Stimulated activated CD4-positive, alpha-beta T cell treated with anti-CD3 and anti-CD28 coated beads, Interleukin-4, amount 100 ng/mL, for 24 hours (primary cell): ENCODE measurements at regions not wholly inside any gene's neighbourhood (a gene's known extent, or its start where the extent isn't known, plus 50 kb on each side); places are given as distances from the start of the nearest gene placed in this dataset.
"Not testable (repeated sequence)": the region's sequence is repeated elsewhere in the genome, so short reads cannot be mapped to it uniquely, and the experiment has no call there.

Source experiments
- DNase-seq: peaks from one replicate; pipeline ENCODE4 v3.0.0-alpha.2; 2020

- no peak for DNase-seq
Observed at GRCh38 chr3:31053299-31053698, 158.8 kb upstream of the GADL1 start.

GRCh38 chr3:31054032-31054431, 159.6 kb upstream of the GADL1 start:
- no peak for DNase-seq

DNA sequence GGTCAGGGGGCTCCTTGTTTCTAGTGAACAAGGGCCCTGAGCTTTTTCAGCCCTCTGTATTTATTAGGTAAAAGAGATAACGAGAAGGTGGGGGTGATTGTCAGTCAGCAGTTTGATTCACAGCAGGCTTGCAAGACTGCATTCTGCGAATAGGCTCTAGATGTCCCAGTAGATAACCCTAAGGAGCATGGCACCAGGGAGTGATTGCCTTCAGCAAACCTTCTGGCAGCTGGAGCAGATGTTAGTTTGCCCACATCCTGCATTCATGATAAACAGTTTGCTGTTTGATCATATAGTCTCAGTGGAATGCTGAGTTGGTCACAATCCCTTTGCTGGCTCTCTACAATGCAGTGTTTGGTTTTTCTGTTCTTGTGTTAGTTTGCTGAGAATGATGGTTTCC, 161.3 kb upstream of the GADL1 start:
- DNase-seq, result no peak

GRCh38 chr3:31057891-31058290, 163.4 kb upstream of the GADL1 start:
- no peak for DNase-seq

GRCh38 chr3:31064021-31064420, 169.6 kb upstream of the GADL1 start:
- no peak for DNase-seq

GRCh38 chr3:31065765-31066164, 171.3 kb upstream of the GADL1 start:
- DNase-seq, result no peak

DNA sequence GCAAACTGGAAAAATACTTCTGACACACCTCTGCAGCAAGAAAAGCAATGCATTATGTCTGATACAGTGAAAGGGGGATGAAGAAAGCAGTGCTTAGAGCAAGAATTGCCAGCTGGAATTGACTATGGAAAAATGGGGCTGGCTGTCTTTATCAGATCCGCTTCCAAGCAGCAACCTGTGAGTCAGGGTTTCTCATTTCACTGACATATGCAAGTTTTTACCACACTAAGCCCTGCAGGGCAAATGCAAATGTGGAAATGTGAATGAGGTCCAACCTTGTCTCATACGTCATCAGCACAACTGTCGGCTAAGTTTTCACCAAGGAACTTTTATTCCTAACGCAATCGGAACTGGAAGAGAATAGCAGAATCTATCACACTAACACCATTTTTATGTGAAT, 172.5 kb upstream of the GADL1 start:
- no peak for DNase-seq

DNA sequence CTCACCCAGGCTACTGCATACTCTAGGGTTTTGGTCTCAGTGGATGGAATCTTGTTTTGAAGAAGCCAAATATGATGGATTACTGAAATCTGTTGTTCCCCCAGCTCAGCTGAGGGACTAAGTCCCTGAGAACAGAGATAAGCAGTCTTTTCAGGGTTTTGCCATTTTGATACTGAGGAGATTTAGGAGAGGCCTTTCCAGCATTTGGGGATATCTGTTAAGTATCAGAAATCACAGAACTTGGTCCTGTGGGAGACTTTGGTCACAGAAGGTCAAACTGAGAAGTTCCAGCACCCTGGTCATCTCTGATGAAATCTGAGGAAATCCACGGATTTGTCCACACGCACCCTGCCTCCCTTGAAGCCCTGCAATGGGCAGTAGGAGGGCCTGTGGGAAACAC, 181.0 kb upstream of the GADL1 start:
- DNase-seq, result no peak

GRCh38 chr3:31075876-31076275, 181.4 kb upstream of the GADL1 start:
- DNase-seq, result no peak

- DNase-seq, result peak; percentile 50
Observed at GRCh38 chr3:31077021-31077601, 182.7 kb upstream of the GADL1 start.

GRCh38 chr3:31077826-31078225, 183.4 kb upstream of the GADL1 start:
- no peak for DNase-seq

DNA sequence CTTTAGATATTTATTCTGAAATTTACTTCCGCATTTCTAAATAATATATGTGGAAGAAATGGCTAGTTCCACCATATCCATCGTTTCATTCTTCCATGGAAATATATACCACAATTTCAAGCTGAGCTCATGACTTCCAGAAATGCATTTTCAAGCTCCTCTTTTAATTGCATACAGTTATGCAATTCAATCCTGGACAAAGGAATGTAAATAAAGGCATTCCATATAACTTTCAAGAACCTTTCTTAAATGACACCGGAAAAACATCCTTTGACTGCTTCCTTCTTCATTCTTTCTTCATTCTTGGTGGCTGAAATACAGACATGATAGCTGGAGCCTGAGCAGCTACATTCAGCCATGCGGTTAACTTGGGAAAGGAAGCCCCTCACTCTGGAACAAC, 185.2 kb upstream of the GADL1 start:
- DNase-seq, result no peak

DNA sequence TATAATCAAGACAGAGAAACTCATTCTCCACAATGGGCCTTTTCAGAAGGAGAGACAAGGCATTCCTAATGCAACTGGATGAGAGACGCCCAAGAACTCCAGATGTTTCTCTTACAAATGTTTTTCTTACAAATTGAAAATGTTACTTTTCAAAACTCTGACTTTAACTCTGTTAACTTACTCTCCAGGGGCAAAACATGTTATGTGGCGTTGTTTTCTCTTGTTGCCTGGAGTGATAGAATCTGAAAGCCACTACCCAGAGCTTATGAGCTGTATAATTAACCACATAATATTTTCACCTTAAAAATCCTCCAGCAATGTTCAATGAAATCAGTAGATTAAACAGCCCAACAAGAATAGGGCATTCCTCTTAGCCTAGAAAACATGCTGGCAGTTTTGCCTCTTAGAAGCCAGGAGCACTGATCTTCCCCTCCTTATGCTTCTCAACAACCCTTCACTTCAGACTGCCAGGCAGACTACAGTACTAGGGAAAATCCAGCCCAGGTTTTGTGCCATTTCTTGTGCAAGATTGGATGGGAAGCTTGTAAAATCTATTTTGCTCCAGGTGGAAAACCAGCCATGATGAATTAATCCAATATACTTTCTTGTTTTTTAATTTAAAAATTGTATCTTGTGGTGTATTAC, 186.7 kb upstream of the GADL1 start:
- no peak for DNase-seq

DNA sequence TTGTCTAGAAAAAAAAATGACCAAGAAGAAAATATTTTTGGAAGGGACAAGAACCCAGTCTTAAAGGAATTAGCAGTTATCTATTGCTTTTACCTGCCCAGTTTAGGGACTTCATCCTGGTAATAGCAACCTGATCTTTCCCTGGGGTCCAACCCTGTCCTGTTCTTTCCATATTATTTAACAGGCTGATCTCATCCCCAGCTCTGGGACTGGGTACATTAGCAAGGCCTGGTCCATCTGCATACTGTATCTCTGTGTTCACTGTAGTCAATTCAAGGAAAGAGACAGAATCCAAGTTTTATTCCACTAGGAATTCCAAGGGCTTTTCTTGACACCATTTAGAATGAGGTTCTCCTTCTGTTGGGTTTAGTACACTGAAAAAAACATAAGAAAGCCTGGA, 191.7 kb upstream of the GADL1 start:
- DNase-seq, result no peak

GRCh38 chr3:31086698-31087097, 192.2 kb upstream of the GADL1 start:
- DNase-seq, result no peak

- no peak for DNase-seq
Observed at GRCh38 chr3:31091748-31092147, 197.3 kb upstream of the GADL1 start.

GRCh38 chr3:31092748-31093589, 198.5 kb upstream of the GADL1 start:
- no peak for DNase-seq

DNA sequence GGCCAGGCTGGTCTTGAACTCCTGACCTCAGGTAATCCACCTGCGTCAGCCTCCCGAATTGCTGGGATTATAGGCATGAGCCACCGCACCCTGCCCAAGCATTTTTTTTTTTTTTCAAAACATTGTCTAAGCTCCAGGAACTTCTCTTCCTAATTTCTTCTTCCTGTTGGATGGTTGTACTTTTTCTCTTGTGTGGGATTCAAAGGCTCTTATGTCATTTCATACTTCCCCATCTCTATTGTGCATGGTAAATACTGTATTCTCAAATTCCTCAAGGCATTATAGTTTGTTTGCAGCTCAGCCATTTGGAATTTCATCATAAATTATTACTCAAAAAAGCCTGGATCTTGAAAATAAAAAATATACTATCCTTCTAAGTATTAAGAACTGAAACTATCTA, 199.1 kb upstream of the GADL1 start:
- no peak for DNase-seq

GRCh38 chr3:31094048-31094447, 199.6 kb upstream of the GADL1 start:
- no peak for DNase-seq

- no peak for DNase-seq
Observed at GRCh38 chr3:31095255-31095654, 200.8 kb upstream of the GADL1 start.

GRCh38 chr3:31096661-31097395, 202.4 kb upstream of the GADL1 start:
- no peak for DNase-seq

GRCh38 chr3:31100519-31100918, 206.1 kb upstream of the GADL1 start:
- DNase-seq, result no peak

GRCh38 chr3:31101285-31101684, 206.8 kb upstream of the GADL1 start:
- not testable (repeated sequence) for DNase-seq
